ENCODE measurements at regions not wholly inside any gene's neighbourhood (a gene's known extent, or its start where the extent isn't known, plus 50 kb on each side); places are given as distances from the start of the nearest gene placed in this dataset.

DNA sequence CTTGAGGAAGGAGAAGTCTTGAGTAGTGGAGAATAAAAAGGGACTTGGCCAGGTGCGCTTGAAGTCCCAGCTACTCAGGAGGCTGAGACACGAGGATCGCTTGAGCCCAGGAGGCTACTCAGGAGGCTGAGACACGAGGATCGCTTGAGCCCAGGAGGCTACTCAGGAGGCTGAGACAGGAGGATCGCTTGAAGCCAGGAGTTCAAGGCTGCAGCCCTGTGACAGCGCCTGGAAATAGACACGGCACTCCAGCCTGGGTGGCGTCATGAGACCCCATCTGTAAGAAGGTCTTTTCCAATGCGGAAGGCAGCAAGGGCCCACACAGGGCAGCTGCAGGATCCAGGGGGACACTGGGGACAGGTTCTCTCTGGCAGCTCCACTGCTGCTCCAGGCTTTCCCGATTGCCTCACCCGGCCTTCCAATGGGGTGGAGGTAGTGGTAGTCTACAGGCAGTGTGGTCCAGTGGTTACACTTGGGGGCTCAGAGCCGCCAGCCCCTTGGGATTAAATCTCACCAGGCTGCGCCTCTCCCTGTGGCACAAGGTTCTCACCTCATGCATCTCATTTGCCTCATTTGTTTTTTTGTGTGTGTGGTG lies 143.4 kb downstream of the SEC14L1 start:
- no peak for TF ChIP-seq POLR2A (IDR thresholded peaks at IDR 0.05)
- TF ChIP-seq, protein P1, sequence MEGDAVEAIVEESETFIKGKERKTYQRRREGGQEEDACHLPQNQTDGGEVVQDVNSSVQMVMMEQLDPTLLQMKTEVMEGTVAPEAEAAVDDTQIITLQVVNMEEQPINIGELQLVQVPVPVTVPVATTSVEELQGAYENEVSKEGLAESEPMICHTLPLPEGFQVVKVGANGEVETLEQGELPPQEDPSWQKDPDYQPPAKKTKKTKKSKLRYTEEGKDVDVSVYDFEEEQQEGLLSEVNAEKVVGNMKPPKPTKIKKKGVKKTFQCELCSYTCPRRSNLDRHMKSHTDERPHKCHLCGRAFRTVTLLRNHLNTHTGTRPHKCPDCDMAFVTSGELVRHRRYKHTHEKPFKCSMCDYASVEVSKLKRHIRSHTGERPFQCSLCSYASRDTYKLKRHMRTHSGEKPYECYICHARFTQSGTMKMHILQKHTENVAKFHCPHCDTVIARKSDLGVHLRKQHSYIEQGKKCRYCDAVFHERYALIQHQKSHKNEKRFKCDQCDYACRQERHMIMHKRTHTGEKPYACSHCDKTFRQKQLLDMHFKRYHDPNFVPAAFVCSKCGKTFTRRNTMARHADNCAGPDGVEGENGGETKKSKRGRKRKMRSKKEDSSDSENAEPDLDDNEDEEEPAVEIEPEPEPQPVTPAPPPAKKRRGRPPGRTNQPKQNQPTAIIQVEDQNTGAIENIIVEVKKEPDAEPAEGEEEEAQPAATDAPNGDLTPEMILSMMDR (IDR thresholded peaks at IDR 0.05) = no peak
- Histone ChIP-seq H3K27ac (no peak overlapping the region), H3K9me3 (no peaks in the 10 kb centered on the region), H3K27me3 (peaks cover 4 to 15% (median 10%) of the 10 kb centered on the region in 9 donors), H3K4me1 (peaks cover 0 to 72% (median 23%) of the 10 kb centered on the region in 12 donors), H3K4me3 (no peak overlapping the region), H3K36me3 (no peaks in the 10 kb centered on the region)
- no peak for DNase-seq
- intact Hi-C loops (cut with DNase I) = no loop called here
- ATAC-seq = no peak
- 88 to 96% (median 91%) methylated on average over 14 of the region's 14 CpGs for WGBS, 4 donors

DNA sequence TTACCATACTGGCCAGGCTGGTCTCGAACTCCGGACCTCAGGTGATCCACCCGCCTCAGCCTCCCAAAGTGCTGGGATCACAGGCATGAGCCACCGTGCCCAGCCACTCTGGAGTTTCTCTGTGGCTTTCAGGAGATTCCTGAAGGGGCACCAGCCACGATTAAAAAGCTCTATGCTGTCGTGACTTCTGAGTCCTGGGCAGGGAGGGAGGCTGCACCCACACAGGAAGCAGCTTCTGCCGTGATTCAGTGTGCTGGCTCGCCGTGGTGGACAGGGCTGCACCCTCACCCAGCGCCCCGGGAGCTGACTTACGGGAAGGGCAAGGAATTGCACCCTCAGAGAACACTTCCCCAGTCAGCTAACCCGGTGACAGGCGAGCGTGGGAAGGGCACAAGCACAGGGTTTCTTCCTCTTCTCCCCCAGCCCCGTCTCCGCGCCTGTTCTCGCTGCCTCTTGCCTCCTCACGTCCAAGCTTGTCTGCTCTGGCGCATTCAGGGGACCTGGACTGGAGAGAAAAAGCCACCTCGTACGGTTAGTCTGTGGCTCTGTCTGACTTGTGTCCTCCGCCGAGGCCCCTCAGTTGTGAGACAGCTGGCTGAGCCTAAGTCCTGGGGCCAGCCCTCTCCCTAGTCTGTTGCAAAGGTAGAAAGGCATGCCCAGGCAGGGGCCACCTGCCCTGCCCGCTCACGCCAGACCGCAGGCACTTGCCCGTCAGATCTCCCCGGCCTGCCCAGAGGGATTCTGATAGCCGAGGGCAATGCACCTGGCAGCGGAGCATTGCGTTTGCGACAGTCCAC lies 145.0 kb downstream of the SEC14L1 start:
- Histone ChIP-seq H3K27ac (peak overlapping the region in 5 of 12 donors; percentile 81 to 91 (median 88)), H3K27me3 (peaks cover 4 to 15% (median 10%) of the 10 kb centered on the region in 9 donors), H3K4me3 (peak overlapping the region in 1 of 12 donors; percentile 20), H3K36me3 (no peaks in the 10 kb centered on the region), H3K9me3 (no peaks in the 10 kb centered on the region), H3K4me1 (peaks cover 0 to 62% (median 23%) of the 10 kb centered on the region in 12 donors)
- TF ChIP-seq, protein P1 (IDR thresholded peaks at IDR 0.05) = no peak
- no peak for TF ChIP-seq POLR2A (IDR thresholded peaks at IDR 0.05)
- ATAC-seq (peak in 3 of 4 donors; percentile 6 to 27 (median 7)), DNase-seq (peak in 4 of 5 donors; percentile 51 to 84 (median 75))
- 63 to 79% (median 69%) methylated on average over 28 to 34 of the region's 34 CpGs for WGBS, 4 donors
- intact Hi-C loops (cut with DNase I) = no loop called here

DNA sequence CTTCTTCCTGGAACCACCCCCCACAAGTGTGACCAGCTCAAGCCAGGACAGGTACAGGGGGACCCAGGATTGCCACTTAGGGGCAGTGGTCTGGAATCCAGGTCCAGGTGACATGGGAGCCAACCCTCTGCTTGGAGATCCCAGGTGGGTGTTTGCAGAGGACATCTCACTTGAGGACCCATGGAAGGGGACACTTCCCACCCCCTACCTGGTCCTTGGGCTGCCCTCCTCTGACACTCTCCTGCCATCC lies 145.5 kb downstream of the SEC14L1 start:
- Histone ChIP-seq H3K4me3 (peak overlapping the region in 1 of 12 donors; percentile 20), H3K27me3 (peaks cover 4 to 14% (median 9%) of the 10 kb centered on the region in 9 donors), H3K27ac (peak overlapping the region in 10 of 12 donors; percentile 79 to 94 (median 89)), H3K9me3 (no peaks in the 10 kb centered on the region), H3K36me3 (no peaks in the 10 kb centered on the region), H3K4me1 (peaks cover 0 to 61% (median 22%) of the 10 kb centered on the region in 12 donors)
- ATAC-seq = no peak
- intact Hi-C loops (cut with DNase I) = no loop called here
- no peak for TF ChIP-seq POLR2A (IDR thresholded peaks at IDR 0.05)
- TF ChIP-seq, protein P1 (IDR thresholded peaks at IDR 0.05) = no peak
- DNase-seq = no peak

DNA sequence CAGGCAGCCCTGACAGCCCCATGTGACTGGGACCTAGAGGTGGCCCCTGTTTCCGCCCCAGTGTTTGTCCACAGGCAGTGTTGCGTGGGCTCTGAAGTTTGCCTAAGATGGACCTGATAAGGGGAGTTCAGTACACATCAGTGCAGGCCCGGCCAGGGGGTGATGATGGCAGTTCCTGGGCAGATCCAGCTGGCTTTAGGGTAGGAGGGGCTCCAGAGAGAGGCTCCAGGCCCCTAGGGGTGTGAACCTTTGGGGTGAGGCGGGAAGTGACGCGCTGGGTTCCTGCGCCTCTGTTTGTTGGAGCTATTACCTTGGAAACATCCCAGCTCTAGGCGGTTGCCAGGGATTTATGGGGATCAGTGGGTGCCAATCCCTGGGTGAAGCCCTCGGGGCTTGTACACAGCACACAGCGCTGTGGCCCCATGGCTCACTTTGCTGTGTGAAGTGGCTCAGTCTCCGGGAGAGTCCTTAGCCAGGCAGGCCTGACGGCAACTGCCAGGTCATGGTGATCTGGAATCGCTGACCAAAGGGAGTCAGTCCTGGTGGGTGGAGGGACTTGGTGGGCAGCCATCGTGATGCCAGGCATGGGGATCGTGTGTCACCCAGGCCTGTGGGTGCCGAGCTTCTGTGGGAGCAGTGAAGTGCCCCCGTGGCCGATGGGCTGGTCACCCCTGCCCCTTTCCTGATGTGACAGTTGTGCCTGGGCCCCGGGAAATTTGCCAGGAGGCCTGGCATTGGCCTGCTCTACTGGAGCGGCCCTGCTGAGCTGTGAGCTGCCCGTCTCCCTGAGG lies 146.1 kb downstream of the SEC14L1 start:
- Histone ChIP-seq H3K27me3 (peaks cover 0 to 9% (median 4%) of the 10 kb centered on the region in 9 donors), H3K4me3 (no peak overlapping the region), H3K4me1 (peaks cover 0 to 56% (median 16%) of the 10 kb centered on the region in 12 donors), H3K9me3 (no peaks in the 10 kb centered on the region), H3K27ac (peak overlapping the region in 11 of 12 donors; percentile 79 to 94 (median 88)), H3K36me3 (no peaks in the 10 kb centered on the region)
- 66 to 73% (median 69%) methylated on average over 16 to 21 of the region's 21 CpGs for WGBS, 4 donors
- DNase-seq (peak; percentile 37 to 73 (median 64)), ATAC-seq (peak; percentile 47 to 66 (median 56))
- TF ChIP-seq POLR2A (IDR thresholded peaks at IDR 0.05) = no peak
- TF ChIP-seq, protein P1 (IDR thresholded peaks at IDR 0.05) = no peak
- intact Hi-C loops (cut with DNase I) = no loop called here
